ENCODE measurements at regions not wholly inside any gene's neighbourhood (a gene's known extent, or its start where the extent isn't known, plus 50 kb on each side); places are given as distances from the start of the nearest gene placed in this dataset.
"Not testable (repeated sequence)": the region's sequence is repeated elsewhere in the genome, so short reads cannot be mapped to it uniquely, and the experiment has no call there.

DNA sequence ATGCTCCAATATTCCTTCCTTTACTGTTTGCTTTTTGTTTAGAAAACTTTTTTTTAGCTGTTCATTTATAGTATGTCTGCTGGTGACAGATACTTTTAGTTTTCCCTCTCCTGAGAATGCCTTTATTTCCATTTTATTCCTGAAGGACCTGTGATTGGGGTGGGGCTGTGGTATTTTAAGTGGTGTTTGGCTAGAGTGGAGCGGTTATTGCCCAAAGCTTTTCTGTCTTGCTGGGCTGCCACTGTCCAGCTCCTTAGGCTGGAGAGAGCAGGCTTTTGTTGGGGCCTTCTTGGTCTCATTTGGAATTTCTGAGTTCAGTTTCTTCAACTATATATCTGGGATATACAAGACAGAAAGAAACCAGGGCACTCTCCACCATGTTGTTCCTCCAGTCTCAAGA, 160.0 kb upstream of the PLGLB2 start:
- not testable (repeated sequence) for DNase-seq; H3K4me1 ChIP-seq (ENCODE audit: low read length); H3K9me2 ChIP-seq (replicated peaks; ENCODE audit: insufficient read depth, low read length); H3K79me2 ChIP-seq (ENCODE audit: low read length); H3K9me3 ChIP-seq (replicated peaks; ENCODE audit: insufficient read depth, low read length); H4K20me1 ChIP-seq (ENCODE audit: insufficient read depth, low read length); H3K27me3 ChIP-seq (replicated peaks; ENCODE audit: insufficient read depth, low read length); H3K9ac ChIP-seq (ENCODE audit: low read length); H2AFZ ChIP-seq (ENCODE audit: low read length); H3K27ac ChIP-seq (ENCODE audit: low read length); H3K36me3 ChIP-seq (replicated peaks; ENCODE audit: insufficient read depth, low read length); H3K4me3 ChIP-seq (ENCODE audit: low read length); H3F3A ChIP-seq (ENCODE audit: insufficient read depth, low read length); H3K4me2 ChIP-seq (ENCODE audit: low read depth, low read length)

- not testable (repeated sequence) for H3K4me1 ChIP-seq (ENCODE audit: low read length); H4K20me1 ChIP-seq (ENCODE audit: insufficient read depth, low read length); H3K27me3 ChIP-seq (replicated peaks; ENCODE audit: insufficient read depth, low read length); H3K9me2 ChIP-seq (replicated peaks; ENCODE audit: insufficient read depth, low read length); H3K4me2 ChIP-seq (ENCODE audit: low read depth, low read length); H3K4me3 ChIP-seq (ENCODE audit: low read length); H3K36me3 ChIP-seq (replicated peaks; ENCODE audit: insufficient read depth, low read length); H3K79me2 ChIP-seq (ENCODE audit: low read length); DNase-seq; H3K27ac ChIP-seq (ENCODE audit: low read length); H3F3A ChIP-seq (ENCODE audit: insufficient read depth, low read length); H3K9ac ChIP-seq (ENCODE audit: low read length); H3K9me3 ChIP-seq (replicated peaks; ENCODE audit: insufficient read depth, low read length); H2AFZ ChIP-seq (ENCODE audit: low read length)
Measured at GRCh38 chr2:87592974-87593373, 154.9 kb upstream of the PLGLB2 start.

DNA sequence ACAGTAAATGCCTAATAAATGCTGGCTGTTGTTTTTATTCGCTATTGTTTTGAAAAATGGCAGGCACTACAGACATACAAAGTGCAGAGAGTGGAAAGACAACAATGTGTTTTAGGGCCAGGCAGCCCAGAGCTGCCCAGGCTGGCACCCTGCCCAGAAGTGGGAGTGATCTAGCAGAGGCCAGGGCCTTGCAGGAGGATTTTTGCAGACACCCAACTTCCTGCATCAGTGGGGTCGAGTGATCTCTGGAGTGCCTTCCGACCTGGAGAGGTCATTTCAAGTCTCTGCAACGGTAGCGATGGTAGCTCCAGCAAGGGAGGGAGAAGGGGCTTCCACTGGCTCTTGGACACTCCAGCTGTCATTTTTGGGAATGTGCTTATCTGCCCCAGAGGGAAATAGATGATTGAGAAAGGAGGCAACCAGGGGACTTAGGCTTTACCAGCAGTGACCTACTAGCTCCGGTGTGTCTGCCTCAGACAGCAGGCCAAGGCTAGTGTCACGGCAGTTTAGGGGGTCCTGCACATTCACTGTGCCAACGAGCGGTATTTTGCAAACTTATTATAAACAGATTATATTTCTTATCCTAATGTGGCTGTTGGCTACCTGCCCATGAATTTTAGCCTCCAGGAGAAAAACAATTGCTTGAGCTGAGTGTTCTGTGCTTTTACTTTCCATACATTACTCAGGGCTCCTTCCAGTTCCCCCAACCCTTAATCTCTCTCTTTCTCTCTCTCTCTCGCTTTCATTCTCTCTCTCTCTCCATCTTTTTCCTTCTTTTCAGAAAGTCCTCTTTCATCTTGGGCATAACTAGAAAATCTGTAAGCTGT, 153.9 kb upstream of the PLGLB2 start:
- not testable (repeated sequence) for H3K4me1 ChIP-seq (ENCODE audit: low read length); H3K27me3 ChIP-seq (replicated peaks; ENCODE audit: insufficient read depth, low read length); H2AFZ ChIP-seq (ENCODE audit: low read length); H3K36me3 ChIP-seq (replicated peaks; ENCODE audit: insufficient read depth, low read length); H3K9ac ChIP-seq (ENCODE audit: low read length); H3K9me3 ChIP-seq (replicated peaks; ENCODE audit: insufficient read depth, low read length); H3K79me2 ChIP-seq (ENCODE audit: low read length); DNase-seq; H3K9me2 ChIP-seq (replicated peaks; ENCODE audit: insufficient read depth, low read length); H3K4me2 ChIP-seq (ENCODE audit: low read depth, low read length); H3K27ac ChIP-seq (ENCODE audit: low read length); H3F3A ChIP-seq (ENCODE audit: insufficient read depth, low read length); H3K4me3 ChIP-seq (ENCODE audit: low read length); H4K20me1 ChIP-seq (ENCODE audit: insufficient read depth, low read length)

DNA sequence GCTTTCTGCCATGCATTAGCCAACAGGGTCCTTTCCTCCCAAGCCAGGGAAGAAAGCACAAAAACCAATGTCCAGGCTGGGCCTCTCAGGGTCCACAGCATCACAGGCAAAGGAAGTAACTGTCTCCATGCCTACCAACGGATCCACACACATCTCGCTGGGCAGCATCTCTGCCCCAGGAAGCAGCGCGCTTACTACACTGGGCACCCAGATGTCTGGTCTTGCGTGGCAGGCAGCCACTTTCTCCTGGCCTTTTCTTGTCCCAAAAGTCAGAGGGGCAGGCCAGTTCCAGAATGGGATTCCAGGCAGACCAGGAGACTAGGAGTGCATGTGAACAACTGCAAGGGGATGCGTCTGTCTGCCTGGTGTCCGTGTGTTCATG, 153.3 kb upstream of the PLGLB2 start:
- not testable (repeated sequence) for H4K20me1 ChIP-seq (ENCODE audit: insufficient read depth, low read length); H3K27ac ChIP-seq (ENCODE audit: low read length); H3K36me3 ChIP-seq (replicated peaks; ENCODE audit: insufficient read depth, low read length); H3F3A ChIP-seq (ENCODE audit: insufficient read depth, low read length); DNase-seq; H3K27me3 ChIP-seq (replicated peaks; ENCODE audit: insufficient read depth, low read length); H3K9me3 ChIP-seq (replicated peaks; ENCODE audit: insufficient read depth, low read length); H3K9ac ChIP-seq (ENCODE audit: low read length); H3K9me2 ChIP-seq (replicated peaks; ENCODE audit: insufficient read depth, low read length); H3K4me1 ChIP-seq (ENCODE audit: low read length); H3K4me3 ChIP-seq (ENCODE audit: low read length); H2AFZ ChIP-seq (ENCODE audit: low read length); H3K79me2 ChIP-seq (ENCODE audit: low read length); H3K4me2 ChIP-seq (ENCODE audit: low read depth, low read length)

GRCh38 chr2:87595017-87595416, 152.9 kb upstream of the PLGLB2 start:
- H4K20me1 ChIP-seq (ENCODE audit: insufficient read depth, low read length); H3K9me2 ChIP-seq (replicated peaks; ENCODE audit: insufficient read depth, low read length); H3K79me2 ChIP-seq (ENCODE audit: low read length); H3F3A ChIP-seq (ENCODE audit: insufficient read depth, low read length); H3K4me1 ChIP-seq (ENCODE audit: low read length); H3K9ac ChIP-seq (ENCODE audit: low read length); H3K27ac ChIP-seq (ENCODE audit: low read length); H2AFZ ChIP-seq (ENCODE audit: low read length); DNase-seq; H3K27me3 ChIP-seq (replicated peaks; ENCODE audit: insufficient read depth, low read length); H3K4me2 ChIP-seq (ENCODE audit: low read depth, low read length); H3K9me3 ChIP-seq (replicated peaks; ENCODE audit: insufficient read depth, low read length); H3K4me3 ChIP-seq (ENCODE audit: low read length); H3K36me3 ChIP-seq (replicated peaks; ENCODE audit: insufficient read depth, low read length): not testable (repeated sequence)

- H3K4me1 ChIP-seq (ENCODE audit: low read length); H3K9me2 ChIP-seq (replicated peaks; ENCODE audit: insufficient read depth, low read length); H3K9me3 ChIP-seq (replicated peaks; ENCODE audit: insufficient read depth, low read length); DNase-seq; H2AFZ ChIP-seq (ENCODE audit: low read length); H3K4me2 ChIP-seq (ENCODE audit: low read depth, low read length); H3K79me2 ChIP-seq (ENCODE audit: low read length); H4K20me1 ChIP-seq (ENCODE audit: insufficient read depth, low read length); H3F3A ChIP-seq (ENCODE audit: insufficient read depth, low read length); H3K27ac ChIP-seq (ENCODE audit: low read length); H3K4me3 ChIP-seq (ENCODE audit: low read length); H3K27me3 ChIP-seq (replicated peaks; ENCODE audit: insufficient read depth, low read length); H3K9ac ChIP-seq (ENCODE audit: low read length); H3K36me3 ChIP-seq (replicated peaks; ENCODE audit: insufficient read depth, low read length): not testable (repeated sequence)
Measured at GRCh38 chr2:87600961-87601360, 146.9 kb upstream of the PLGLB2 start.

- H3K4me3 ChIP-seq (ENCODE audit: low read length); H3K9me2 ChIP-seq (replicated peaks; ENCODE audit: insufficient read depth, low read length); DNase-seq; H3K27me3 ChIP-seq (replicated peaks; ENCODE audit: insufficient read depth, low read length); H3K4me1 ChIP-seq (ENCODE audit: low read length); H3K27ac ChIP-seq (ENCODE audit: low read length); H3F3A ChIP-seq (ENCODE audit: insufficient read depth, low read length); H3K9me3 ChIP-seq (replicated peaks; ENCODE audit: insufficient read depth, low read length); H3K4me2 ChIP-seq (ENCODE audit: low read depth, low read length); H3K36me3 ChIP-seq (replicated peaks; ENCODE audit: insufficient read depth, low read length); H2AFZ ChIP-seq (ENCODE audit: low read length); H3K9ac ChIP-seq (ENCODE audit: low read length); H4K20me1 ChIP-seq (ENCODE audit: insufficient read depth, low read length); H3K79me2 ChIP-seq (ENCODE audit: low read length): not testable (repeated sequence)
Measured at GRCh38 chr2:87602118-87602517, 145.8 kb upstream of the PLGLB2 start.

DNA sequence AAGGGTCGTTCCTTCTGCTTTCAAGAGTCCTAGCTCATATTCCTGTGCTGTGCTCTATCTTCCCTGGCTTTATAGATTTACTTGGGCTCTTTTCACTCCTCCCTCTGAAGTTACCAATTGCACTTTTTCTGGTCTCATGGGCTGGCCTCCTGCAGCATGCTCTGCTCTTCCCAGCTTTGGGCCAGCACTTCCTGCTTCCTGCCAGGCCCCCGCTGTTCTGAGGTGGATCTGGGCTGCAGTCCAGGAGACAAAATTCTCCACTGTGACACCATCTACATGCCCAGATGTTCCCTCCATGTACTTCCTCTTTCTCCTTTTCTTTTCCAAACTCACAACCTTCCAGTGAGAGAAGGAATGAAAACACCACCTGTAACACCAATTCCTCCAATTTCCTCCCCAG, 145.2 kb upstream of the PLGLB2 start:
- not testable (repeated sequence) for H3K27me3 ChIP-seq (replicated peaks; ENCODE audit: insufficient read depth, low read length); H4K20me1 ChIP-seq (ENCODE audit: insufficient read depth, low read length); H3K9ac ChIP-seq (ENCODE audit: low read length); H3F3A ChIP-seq (ENCODE audit: insufficient read depth, low read length); H2AFZ ChIP-seq (ENCODE audit: low read length); H3K79me2 ChIP-seq (ENCODE audit: low read length); H3K36me3 ChIP-seq (replicated peaks; ENCODE audit: insufficient read depth, low read length); H3K4me3 ChIP-seq (ENCODE audit: low read length); H3K4me2 ChIP-seq (ENCODE audit: low read depth, low read length); H3K27ac ChIP-seq (ENCODE audit: low read length); H3K9me2 ChIP-seq (replicated peaks; ENCODE audit: insufficient read depth, low read length); H3K4me1 ChIP-seq (ENCODE audit: low read length); H3K9me3 ChIP-seq (replicated peaks; ENCODE audit: insufficient read depth, low read length); DNase-seq

All from MM.1S (cell line).